Adrenal gland (tissue), 5 donors: ENCODE measurements at regions not wholly inside any gene's neighbourhood (a gene's known extent, or its start where the extent isn't known, plus 50 kb on each side); places are given as distances from the start of the nearest gene placed in this dataset.

ENCODE experiments used
- POLR2A ChIP-seq, 2 donors: fragments of 450-650 bp; IDR thresholded peaks; one replicate each; pipeline ENCODE4 v1.6.1; 2017; ENCODE audit warnings: antibody characterized with exemption in 2 of 2, mild to moderate bottlenecking in 2 of 2, moderate library complexity in 1 of 2
- TF ChIP-seq, protein P1 (sequence below), 6 experiments: fragments of 450-650 bp in 4 of 6; fragments of 200-600 bp in 2 of 6; sonication (generic) in 1 of 6; IDR thresholded peaks; 1 replicate in 5 of 6; 2 replicates in 1 of 6; pipeline versions ENCODE4 v1.5.1 to v1.8.0; 2016 to 2021; ENCODE audit warnings: antibody characterized with exemption in 6 of 6, mild to moderate bottlenecking in 2 of 6, moderate library complexity in 1 of 6
- donor health status: DM: no; HTN: no; CAD: no.

DNA sequence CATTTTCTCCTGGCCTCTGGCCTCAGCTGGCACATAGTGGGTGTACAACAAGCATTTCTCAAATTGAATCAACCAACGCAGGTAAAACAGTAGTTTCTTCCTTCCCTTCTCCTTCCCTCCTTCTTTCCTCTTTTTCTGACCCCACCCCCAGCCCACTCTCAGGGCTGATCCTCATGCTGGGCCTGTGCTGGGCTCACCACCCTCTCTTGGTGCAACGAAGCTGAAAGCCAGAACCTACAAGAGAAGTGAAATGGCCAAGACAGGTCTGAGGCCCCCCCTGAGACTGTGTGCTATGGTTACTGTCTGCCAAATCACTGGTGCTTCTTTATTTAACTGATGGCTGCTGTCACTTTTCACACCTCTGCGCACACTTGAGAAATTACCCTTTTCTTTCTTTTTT lies 53.0 kb upstream of the BOD1 start:
- TF ChIP-seq, protein P1, sequence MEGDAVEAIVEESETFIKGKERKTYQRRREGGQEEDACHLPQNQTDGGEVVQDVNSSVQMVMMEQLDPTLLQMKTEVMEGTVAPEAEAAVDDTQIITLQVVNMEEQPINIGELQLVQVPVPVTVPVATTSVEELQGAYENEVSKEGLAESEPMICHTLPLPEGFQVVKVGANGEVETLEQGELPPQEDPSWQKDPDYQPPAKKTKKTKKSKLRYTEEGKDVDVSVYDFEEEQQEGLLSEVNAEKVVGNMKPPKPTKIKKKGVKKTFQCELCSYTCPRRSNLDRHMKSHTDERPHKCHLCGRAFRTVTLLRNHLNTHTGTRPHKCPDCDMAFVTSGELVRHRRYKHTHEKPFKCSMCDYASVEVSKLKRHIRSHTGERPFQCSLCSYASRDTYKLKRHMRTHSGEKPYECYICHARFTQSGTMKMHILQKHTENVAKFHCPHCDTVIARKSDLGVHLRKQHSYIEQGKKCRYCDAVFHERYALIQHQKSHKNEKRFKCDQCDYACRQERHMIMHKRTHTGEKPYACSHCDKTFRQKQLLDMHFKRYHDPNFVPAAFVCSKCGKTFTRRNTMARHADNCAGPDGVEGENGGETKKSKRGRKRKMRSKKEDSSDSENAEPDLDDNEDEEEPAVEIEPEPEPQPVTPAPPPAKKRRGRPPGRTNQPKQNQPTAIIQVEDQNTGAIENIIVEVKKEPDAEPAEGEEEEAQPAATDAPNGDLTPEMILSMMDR (IDR thresholded peaks at IDR 0.05) = no peak
- no peak for TF ChIP-seq POLR2A (IDR thresholded peaks at IDR 0.05)
